Skeletal muscle tissue (tissue), 3 donors: ENCODE measurements at regions not wholly inside any gene's neighbourhood (a gene's known extent, or its start where the extent isn't known, plus 50 kb on each side); places are given as distances from the start of the nearest gene placed in this dataset.

ENCODE experiments used
- H3K27ac ChIP-seq: one replicate; pipeline ENCODE4 v1.7.0; 2013; ENCODE audit warnings: mild to moderate bottlenecking, low read depth, low read length, inconsistent platforms
- H3K27me3 ChIP-seq, 3 donors: one replicate each; pipeline ENCODE4 v1.7.0; 2013; ENCODE audit warnings: low read length in 3 of 3; ENCODE audit not compliant: control insufficient read depth in 3 of 3, insufficient read depth in 3 of 3
- H3K36me3 ChIP-seq, 3 donors: one replicate each; pipeline ENCODE4 v1.7.0; 2013; ENCODE audit warnings: low read length in 3 of 3; ENCODE audit not compliant: control insufficient read depth in 3 of 3, insufficient read depth in 3 of 3
- H3K4me1 ChIP-seq, 3 donors: one replicate each; pipeline ENCODE4 v1.7.0; 2013; ENCODE audit warnings: low read length in 3 of 3, mild to moderate bottlenecking in 3 of 3; ENCODE audit not compliant: control insufficient read depth in 3 of 3, insufficient read depth in 3 of 3
- H3K4me3 ChIP-seq, 3 donors: one replicate each; pipeline ENCODE4 v1.7.0; 2013; ENCODE audit warnings: low read length in 3 of 3
- H3K9ac ChIP-seq, 3 donors: one replicate each; pipeline ENCODE4 v1.7.0; 2013; ENCODE audit warnings: low read length in 3 of 3, mild to moderate bottlenecking in 3 of 3, moderate library complexity in 2 of 3, low read depth in 1 of 3
- H3K9me3 ChIP-seq, 3 donors: one replicate each; pipeline ENCODE4 v1.7.0; 2013; ENCODE audit warnings: low read length in 3 of 3; ENCODE audit not compliant: control insufficient read depth in 3 of 3
- donor health status: Osteomylitis.

GRCh38 chrX:122004127-122004526 lies 956.7 kb downstream of the GLUD2 start:
- H3K4me3 ChIP-seq, result no peak overlapping the region
- no peaks in the 10 kb centered on the region for H3K9me3 ChIP-seq
- H3K27ac ChIP-seq, result no peak overlapping the region
- no peaks in the 10 kb centered on the region for H3K4me1 ChIP-seq
- no peaks in the 10 kb centered on the region for H3K27me3 ChIP-seq
- H3K9ac ChIP-seq, result no peak overlapping the region
- no peaks in the 10 kb centered on the region for H3K36me3 ChIP-seq

DNA sequence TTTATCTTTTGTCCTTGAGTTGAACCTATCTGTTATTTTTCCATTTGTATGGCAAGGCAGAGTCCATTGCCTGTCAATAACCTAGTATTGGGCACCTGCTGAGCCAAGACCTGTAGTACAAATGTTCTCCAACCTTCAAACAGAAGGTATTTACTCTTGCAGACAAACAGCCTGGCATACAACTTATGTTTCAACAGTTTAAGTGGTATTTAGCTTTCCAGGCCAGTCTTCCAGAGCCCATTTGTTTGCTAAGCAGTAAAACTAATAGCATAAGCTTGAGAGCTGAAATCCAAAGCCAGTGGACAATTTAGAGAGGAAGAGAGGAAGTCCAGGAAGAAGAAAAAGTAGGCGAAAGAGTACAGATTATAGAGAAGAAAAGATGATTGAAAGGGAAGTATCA lies 979.3 kb downstream of the GLUD2 start:
- Histone ChIP-seq H3K9ac (no peak overlapping the region), H3K4me1 (no peaks in the 10 kb centered on the region), H3K36me3 (no peaks in the 10 kb centered on the region), H3K9me3 (no peaks in the 10 kb centered on the region), H3K27ac (no peak overlapping the region), H3K4me3 (no peak overlapping the region), H3K27me3 (no peaks in the 10 kb centered on the region)

DNA sequence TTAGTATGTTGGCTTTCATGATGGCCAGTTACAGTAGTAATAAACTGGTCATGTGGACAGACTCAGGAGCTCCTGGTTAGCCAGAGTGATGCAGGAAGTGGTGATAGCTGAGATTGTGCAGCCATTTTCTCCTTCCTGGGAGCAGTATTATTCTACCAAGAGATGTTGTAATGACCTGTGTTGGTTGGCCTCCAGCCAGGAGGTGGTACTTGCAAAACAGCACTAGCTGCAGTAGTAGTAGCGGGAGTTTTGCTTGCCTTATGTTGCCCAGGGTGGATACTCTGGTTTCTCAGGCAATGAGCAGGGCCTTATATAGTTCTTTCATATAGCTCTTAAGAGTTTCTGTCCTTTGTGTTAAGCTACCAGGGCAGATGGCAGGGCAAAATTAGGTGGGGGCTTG lies 998.8 kb downstream of the GLUD2 start:
- Histone ChIP-seq H3K27me3 (no peaks in the 10 kb centered on the region), H3K9me3 (no peaks in the 10 kb centered on the region), H3K36me3 (no peaks in the 10 kb centered on the region), H3K27ac (no peak overlapping the region), H3K9ac (no peak overlapping the region), H3K4me1 (no peaks in the 10 kb centered on the region), H3K4me3 (no peak overlapping the region)

- Histone ChIP-seq H3K27ac (no peak overlapping the region), H3K9me3 (no peaks in the 10 kb centered on the region), H3K4me1 (no peaks in the 10 kb centered on the region), H3K4me3 (no peak overlapping the region), H3K9ac (no peak overlapping the region), H3K27me3 (no peaks in the 10 kb centered on the region), H3K36me3 (no peaks in the 10 kb centered on the region)
These were observed 999.4 kb downstream of the GLUD2 start for GRCh38 chrX:122046815-122047214.

DNA sequence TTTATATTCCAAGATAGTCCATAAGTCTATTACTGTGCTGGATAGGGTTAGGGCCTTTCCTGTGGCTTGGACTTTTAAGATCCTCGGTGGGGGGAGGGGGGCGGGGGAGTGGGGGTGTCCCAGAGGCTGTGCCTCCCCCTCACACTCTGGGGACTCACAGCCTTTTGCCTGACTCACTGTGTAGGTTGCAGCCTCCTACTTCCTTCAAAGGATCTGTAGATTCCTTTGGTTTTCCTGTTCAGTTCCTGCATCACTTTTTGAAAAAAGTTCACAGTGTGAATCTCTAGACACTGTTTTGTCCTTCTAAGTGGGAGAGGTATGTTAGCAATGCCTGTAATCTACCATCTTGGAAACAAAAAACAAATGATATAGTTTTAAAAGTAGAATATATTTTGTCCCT lies 999.9 kb downstream of the GLUD2 start:
- H3K36me3 ChIP-seq, result no peaks in the 10 kb centered on the region
- H3K4me1 ChIP-seq, result no peaks in the 10 kb centered on the region
- H3K27me3 ChIP-seq, result no peaks in the 10 kb centered on the region
- H3K9me3 ChIP-seq, result no peaks in the 10 kb centered on the region
- H3K27ac ChIP-seq, result no peak overlapping the region
- H3K4me3 ChIP-seq, result no peak overlapping the region
- H3K9ac ChIP-seq, result no peak overlapping the region

DNA sequence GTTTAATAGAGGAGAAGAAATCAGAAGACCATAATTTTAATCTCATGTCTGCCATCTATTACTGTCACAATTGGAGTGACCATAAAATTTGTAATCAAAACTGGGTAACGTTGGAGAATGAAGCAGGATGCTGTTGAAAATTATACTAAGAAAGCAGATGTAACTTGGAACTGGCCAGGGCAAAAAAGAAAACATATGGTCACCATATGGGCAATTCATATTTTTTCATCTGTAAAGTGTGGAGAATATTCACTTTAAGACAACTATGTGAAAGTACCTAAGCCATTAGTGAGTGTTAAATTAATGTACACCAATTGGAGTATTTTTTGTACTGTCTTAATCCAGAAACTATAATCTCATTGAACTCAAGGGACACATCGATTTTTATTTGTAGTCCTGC lies 1008.0 kb downstream of the GLUD2 start:
- Histone ChIP-seq H3K27ac (no peak overlapping the region), H3K36me3 (no peaks in the 10 kb centered on the region)

DNA sequence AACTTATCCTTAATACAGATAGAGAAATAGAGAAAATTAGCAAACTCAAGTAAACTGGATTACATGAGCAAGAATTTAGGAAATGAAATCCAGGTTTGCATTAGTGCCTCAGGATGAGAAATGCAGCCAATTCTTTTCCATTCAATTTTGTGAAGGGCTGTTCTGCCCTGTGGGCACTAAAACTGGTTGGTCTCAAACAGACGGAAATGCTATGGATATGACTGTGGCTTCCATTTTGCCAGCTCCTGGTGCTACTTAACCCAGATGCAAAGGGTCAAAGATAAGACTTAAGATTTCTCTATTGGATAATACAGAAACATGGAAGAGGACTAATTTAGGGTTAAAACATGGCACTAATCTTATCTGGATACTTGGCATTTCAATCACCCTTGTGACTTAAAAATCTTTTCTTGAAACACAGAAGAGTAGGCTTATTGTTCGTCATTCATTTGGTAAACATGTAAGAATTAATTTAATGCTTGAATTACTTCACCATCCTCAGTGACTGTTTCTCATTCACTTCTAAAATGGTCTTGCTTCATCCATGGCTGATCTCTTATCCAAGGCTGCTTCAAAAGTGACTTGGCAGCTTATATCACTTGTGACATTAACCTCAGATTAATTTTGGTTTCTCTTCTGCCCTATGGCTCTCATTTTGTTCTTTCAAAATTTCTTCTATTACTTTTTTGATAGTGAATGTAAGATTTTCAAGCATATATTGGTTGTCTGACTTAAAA lies 1008.7 kb downstream of the GLUD2 start:
- no peak overlapping the region for H3K4me3 ChIP-seq
- H3K27ac ChIP-seq, result no peak overlapping the region
- H3K9ac ChIP-seq, result no peak overlapping the region
- no peaks in the 10 kb centered on the region for H3K27me3 ChIP-seq
- H3K4me1 ChIP-seq, result no peaks in the 10 kb centered on the region
- H3K9me3 ChIP-seq, result no peaks in the 10 kb centered on the region
- H3K36me3 ChIP-seq, result no peaks in the 10 kb centered on the region

More for the DNA sequence above, 1008.0 kb downstream of the GLUD2 start:
- no peak overlapping the region for H3K9ac ChIP-seq
- H3K9me3 ChIP-seq, result no peaks in the 10 kb centered on the region
- H3K4me3 ChIP-seq, result no peak overlapping the region
- no peaks in the 10 kb centered on the region for H3K4me1 ChIP-seq
- no peaks in the 10 kb centered on the region for H3K27me3 ChIP-seq

- Histone ChIP-seq H3K9me3 (no peaks in the 10 kb centered on the region), H3K4me1 (no peaks in the 10 kb centered on the region), H3K36me3 (no peaks in the 10 kb centered on the region), H3K27me3 (no peaks in the 10 kb centered on the region), H3K27ac (no peak overlapping the region), H3K9ac (no peak overlapping the region), H3K4me3 (no peak overlapping the region)
These were observed 1028.8 kb downstream of the GLUD2 start for GRCh38 chrX:122076241-122076640.

DNA sequence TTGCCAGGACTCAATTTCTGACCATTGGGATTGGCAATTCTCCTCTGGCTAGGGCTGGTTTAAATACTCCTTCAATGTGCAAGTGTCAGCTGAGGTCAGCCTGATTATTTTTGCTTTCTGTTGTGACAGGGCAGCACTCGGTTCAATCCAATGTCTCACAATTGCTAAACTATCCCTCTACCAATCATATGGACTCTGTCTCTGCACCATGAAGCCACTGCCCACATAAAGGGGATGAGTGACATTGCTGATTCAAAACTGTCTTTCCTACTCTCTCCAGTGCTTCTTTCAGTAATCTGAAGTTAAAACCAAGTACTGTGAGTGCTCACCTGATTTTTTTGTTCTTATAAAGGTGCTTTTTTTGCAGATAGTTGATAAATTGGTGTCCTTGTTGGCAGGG lies 1030.7 kb downstream of the GLUD2 start:
- Histone ChIP-seq H3K27me3 (no peaks in the 10 kb centered on the region), H3K4me3 (no peak overlapping the region), H3K27ac (no peak overlapping the region), H3K36me3 (no peaks in the 10 kb centered on the region), H3K9me3 (no peaks in the 10 kb centered on the region), H3K9ac (no peak overlapping the region), H3K4me1 (no peaks in the 10 kb centered on the region)

DNA sequence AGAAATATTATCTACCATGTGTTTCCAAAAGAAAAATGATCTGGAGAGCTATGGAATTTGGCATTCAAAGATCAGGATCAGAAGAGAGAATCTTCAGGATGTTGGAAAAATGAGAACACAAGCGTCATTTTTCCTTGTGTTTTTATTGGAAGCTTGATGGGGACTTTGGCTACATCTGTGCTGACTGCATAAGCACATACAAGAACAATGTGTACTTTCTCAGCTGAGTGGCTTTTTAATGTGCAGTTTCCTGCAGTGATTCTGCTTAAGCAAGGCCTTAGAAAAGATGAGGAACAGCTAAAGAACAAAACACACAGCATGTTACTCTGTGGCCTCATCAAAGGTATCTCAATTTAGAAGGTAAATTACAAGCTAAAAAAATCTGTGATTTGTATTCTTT lies 1039.9 kb downstream of the GLUD2 start:
- H3K27ac ChIP-seq, result no peak overlapping the region
- no peak overlapping the region for H3K9ac ChIP-seq
- no peaks in the 10 kb centered on the region for H3K27me3 ChIP-seq
- no peaks in the 10 kb centered on the region for H3K9me3 ChIP-seq
- H3K4me3 ChIP-seq, result no peak overlapping the region
- H3K4me1 ChIP-seq, result no peaks in the 10 kb centered on the region
- no peaks in the 10 kb centered on the region for H3K36me3 ChIP-seq
